GM18498 (cell line): ENCODE measurements at regions not wholly inside any gene's neighbourhood (a gene's known extent, or its start where the extent isn't known, plus 50 kb on each side); places are given as distances from the start of the nearest gene placed in this dataset.
"Not testable (repeated sequence)": the region's sequence is repeated elsewhere in the genome, so short reads cannot be mapped to it uniquely, and the experiment has no call there.

Experiments used
- ATAC-seq: cut with Tn5 transposase; IDR thresholded peaks from one replicate; pipeline ENCODE4 v1.9.1; 2021; ENCODE audit warnings: mild to moderate bottlenecking, moderate library complexity; ENCODE audit not compliant: unreplicated experiment

GRCh38 chr21:31417214-31417613, 73.2 kb upstream of the TIAM1 start:
- not testable (repeated sequence) for ATAC-seq

GRCh38 chr21:31416465-31416864, 72.4 kb upstream of the TIAM1 start:
- no peak for ATAC-seq

- no peak for ATAC-seq
These were observed 70.4 kb upstream of the TIAM1 start for GRCh38 chr21:31414263-31415000.

GRCh38 chr21:31413698-31414097, 69.6 kb upstream of the TIAM1 start:
- ATAC-seq, result no peak

GRCh38 chr21:31410499-31411131, 66.6 kb upstream of the TIAM1 start:
- no peak for ATAC-seq

- no peak for ATAC-seq
These were observed 65.9 kb upstream of the TIAM1 start for GRCh38 chr21:31409831-31410487.

- no peak for ATAC-seq
These were observed 64.4 kb upstream of the TIAM1 start for GRCh38 chr21:31408301-31409088.

GRCh38 chr21:31406510-31406909, 62.4 kb upstream of the TIAM1 start:
- ATAC-seq, result no peak

GRCh38 chr21:31405604-31406003, 61.5 kb upstream of the TIAM1 start:
- ATAC-seq, result no peak

GRCh38 chr21:31403596-31404333, 59.7 kb upstream of the TIAM1 start:
- no peak for ATAC-seq

GRCh38 chr21:31399591-31399990, 55.5 kb upstream of the TIAM1 start:
- ATAC-seq, result no peak

- no peak for ATAC-seq
These were observed 54.5 kb upstream of the TIAM1 start for GRCh38 chr21:31398574-31398973.

GRCh38 chr21:31397939-31398338, 53.9 kb upstream of the TIAM1 start:
- no peak for ATAC-seq

GRCh38 chr21:31397515-31397926, 53.5 kb upstream of the TIAM1 start:
- ATAC-seq, result no peak

- no peak for ATAC-seq
These were observed 53.0 kb upstream of the TIAM1 start for GRCh38 chr21:31397030-31397429.

GRCh38 chr21:31396399-31396798, 52.3 kb upstream of the TIAM1 start:
- no peak for ATAC-seq

GRCh38 chr21:31395791-31396190, 51.7 kb upstream of the TIAM1 start:
- no peak for ATAC-seq

- no peak for ATAC-seq
These were observed 51.2 kb upstream of the TIAM1 start for GRCh38 chr21:31395268-31395667.

GRCh38 chr21:31394309-31394708, 50.2 kb upstream of the TIAM1 start:
- ATAC-seq, result no peak
